HepG2 (cell line): ENCODE measurements at regions not wholly inside any gene's neighbourhood (a gene's known extent, or its start where the extent isn't known, plus 50 kb on each side); places are given as distances from the start of the nearest gene placed in this dataset.

ENCODE experiments used
- ATAC-seq: fragments of 200-7000 bp; cut with Tn5 transposase; 3 replicates; pipeline ENCODE4 v1.9.1; 2020; ENCODE audit warnings: mild to moderate bottlenecking, moderate library complexity
- BruUV-seq: library from RNA; stranded (reverse); fragments of 400-500 nt; replicated peaks from 2 replicates; lab custom pipeline; 2021; lab: Mats Ljungman, UMichigan
- CTCF ChIA-PET: fragments of 300-600 bp; formaldehyde crosslinking; extraction: SDS; loops from one replicate; lab custom pipeline; 2021; ENCODE audit warnings: low total read pairs, inconsistent platforms, low intra/inter-chr PET ratio; lab: Yijun Ruan, JAX
- POLR2A ChIA-PET: fragments of 350-600 bp; sonication (Branson Sonifier 250); formaldehyde crosslinking; loops from one replicate; lab custom pipeline; 2020; ENCODE audit warnings: antibody characterized with exemption, inconsistent platforms; lab: Yijun Ruan, JAX
- DNase-seq: peaks from one replicate; pipeline ENCODE4 v3.0.0-alpha.2; 2015; ENCODE audit warnings: low spot score
- FAIRE-seq: peaks from 3 replicates; lab custom pipeline; 2011; peaks lifted over from hg19 to GRCh38; lab: Jason Lieb, UNC
- H2AFZ ChIP-seq: one replicate; pipeline ENCODE4 v1.6.1; 2011; ENCODE audit warnings: low read length, inconsistent platforms
- H3K27ac ChIP-seq: fragments of 300-600 bp; 3 replicates; pipeline ENCODE4 v1.8.0; 2011; ENCODE audit warnings: mixed run types, mild to moderate bottlenecking, mixed read lengths, low read length, inconsistent platforms; ENCODE audit not compliant: insufficient read depth; ENCODE audit errors: extremely low read length
- H3K27me3 ChIP-seq, 2 experiments: fragments of 200-600 bp in 1 of 2; 2 replicates in 1 of 2; 3 replicates in 1 of 2; pipeline versions ENCODE4 v1.6.0 to v1.8.0; 2011; ENCODE audit warnings: low read length in 2 of 2, mild to moderate bottlenecking in 2 of 2, moderate library complexity in 2 of 2, inconsistent platforms in 1 of 2; ENCODE audit not compliant: insufficient read depth in 2 of 2, control insufficient read depth in 1 of 2
- H3K36me3 ChIP-seq, 2 experiments: fragments of 200-600 bp in 1 of 2; replicated peaks in 1 of 2; 2 replicates in 1 of 2; 3 replicates in 1 of 2; pipeline versions ENCODE4 v1.5.1 to v1.8.0; 2011; ENCODE audit warnings: low read length in 2 of 2, inconsistent platforms in 1 of 2; ENCODE audit not compliant: insufficient read depth in 2 of 2, control insufficient read depth in 1 of 2
- H3K4me1 ChIP-seq: 2 replicates; pipeline ENCODE4 v1.5.1; 2012; ENCODE audit warnings: low read length, inconsistent platforms; ENCODE audit not compliant: insufficient read depth
- H3K4me2 ChIP-seq: 2 replicates; pipeline ENCODE4 v1.6.0; 2011; ENCODE audit warnings: low read depth, low read length, inconsistent platforms
- H3K4me3 ChIP-seq, 3 experiments: fragments of 200-600 bp in 1 of 3; sonication (generic), shearing (Covaris generic) in 1 of 3; replicated peaks in 1 of 3; 2 replicates each; pipeline ENCODE4 v1.5.1; 2011 to 2016; ENCODE audit warnings: low read length in 3 of 3, inconsistent platforms in 2 of 3, low read depth in 2 of 3, mild to moderate bottlenecking in 2 of 3, control low read depth in 1 of 3, mixed read lengths in 1 of 3; ENCODE audit not compliant: insufficient read depth in 1 of 3
- H3K79me2 ChIP-seq: one replicate; pipeline ENCODE4 v1.6.1; 2011; ENCODE audit warnings: low read length, inconsistent platforms; ENCODE audit not compliant: insufficient read depth
- H3K9ac ChIP-seq: 2 replicates; pipeline ENCODE4 v1.6.0; 2011; ENCODE audit warnings: mild to moderate bottlenecking, low read depth, low read length, inconsistent platforms; ENCODE audit not compliant: insufficient read depth
- H3K9me3 ChIP-seq: 2 replicates; pipeline ENCODE4 v1.5.1; 2012; ENCODE audit warnings: mild to moderate bottlenecking, low read length
- H4K20me1 ChIP-seq: 2 replicates; pipeline ENCODE4 v1.6.0; 2011; ENCODE audit warnings: inconsistent platforms, mild to moderate bottlenecking, low read length, moderate library complexity; ENCODE audit not compliant: insufficient read depth
- DPF2 ChIP-seq: sonication (generic); formaldehyde crosslinking; IDR thresholded peaks from 2 replicates; pipeline ENCODE4 v1.4.0; 2020; ENCODE audit warnings: mild to moderate bottlenecking, low read depth, missing genetic modification reagents, borderline replicate concordance
- IKZF4 ChIP-seq: sonication (generic); formaldehyde crosslinking; IDR thresholded peaks from 2 replicates; pipeline ENCODE4 v1.5.1; 2020; ENCODE audit warnings: borderline replicate concordance, mild to moderate bottlenecking, low read depth, missing genetic modification reagents; ENCODE audit errors: not compliant biosample characterization
- MAZ ChIP-seq, 2 experiments: sonication (generic) in 1 of 2; formaldehyde crosslinking in 1 of 2; IDR thresholded peaks; 2 replicates each; pipeline versions ENCODE4 v1.5.0 to v1.6.1; 2012 to 2020; ENCODE audit warnings: low read depth in 2 of 2, mild to moderate bottlenecking in 2 of 2, borderline replicate concordance in 1 of 2, improper control_type of control experiment in 1 of 2, low read length in 1 of 2, missing genetic modification reagents in 1 of 2, moderate library complexity in 1 of 2
- SOX13 ChIP-seq, 3 experiments: fragments of 450-650 bp in 1 of 3; sonication (generic) in 1 of 3; formaldehyde crosslinking in 1 of 3; IDR thresholded peaks in 2 of 3; conservative IDR thresholded peaks in 1 of 3; 2 replicates each; pipeline versions ENCODE4 v1.5.0 to v1.6.1; 2016 to 2020; ENCODE audit warnings: antibody characterized with exemption in 1 of 3, mild to moderate bottlenecking in 1 of 3, missing compliant biosample characterization in 1 of 3, missing genetic modification reagents in 1 of 3, moderate library complexity in 1 of 3
- SP5 ChIP-seq: IDR thresholded peaks from 2 replicates; pipeline ENCODE4 v1.6.1; 2016; ENCODE audit warnings: low read depth, borderline replicate concordance
- ZNF609 ChIP-seq: sonication (generic); formaldehyde crosslinking; IDR thresholded peaks from 2 replicates; pipeline ENCODE4 v1.4.0; 2020; ENCODE audit warnings: mild to moderate bottlenecking, missing genetic modification reagents, borderline replicate concordance
- in situ Hi-C: cut with HindIII; loops from 2 replicates; pipeline ENCODE4 v1.10.0; 2017; ENCODE audit warnings: low pct_unique_long_range_greater_than_20kb; ENCODE audit not compliant: extremely low pct_ligation_motif_present
- intact Hi-C: fragments of 100-400 bp; cut with micrococcal nuclease; formaldehyde crosslinking; loops from one replicate; pipeline ENCODE4 v1.10.0; 2022; ENCODE audit not compliant: unreplicated experiment
- TF ChIP-seq, protein P1 (sequence below): sonication (generic); formaldehyde crosslinking; IDR thresholded peaks from 2 replicates; pipeline ENCODE4 v1.4.0; 2020; ENCODE audit warnings: missing genetic modification reagents

DNA sequence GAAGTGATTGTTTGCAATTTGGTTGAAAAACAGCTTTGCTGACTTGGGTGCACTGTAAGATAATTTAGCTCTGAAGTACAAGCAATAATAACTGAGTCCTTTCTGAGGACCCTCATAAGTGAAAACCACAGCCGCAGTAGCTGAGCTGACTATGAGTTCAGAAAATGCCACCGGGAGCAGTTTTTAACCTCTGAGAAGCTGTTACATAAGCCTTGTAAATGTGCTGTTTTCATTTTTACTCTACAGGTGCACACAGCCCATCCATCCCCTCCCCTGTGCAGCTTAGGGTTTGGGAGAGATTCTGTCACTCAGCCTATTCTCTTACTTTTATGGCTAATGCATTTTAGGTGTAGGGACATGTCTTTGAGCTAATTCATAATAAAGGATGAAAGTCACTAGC, 255.5 kb upstream of the C11orf87 start (continued):
- TF ChIP-seq, protein P1, sequence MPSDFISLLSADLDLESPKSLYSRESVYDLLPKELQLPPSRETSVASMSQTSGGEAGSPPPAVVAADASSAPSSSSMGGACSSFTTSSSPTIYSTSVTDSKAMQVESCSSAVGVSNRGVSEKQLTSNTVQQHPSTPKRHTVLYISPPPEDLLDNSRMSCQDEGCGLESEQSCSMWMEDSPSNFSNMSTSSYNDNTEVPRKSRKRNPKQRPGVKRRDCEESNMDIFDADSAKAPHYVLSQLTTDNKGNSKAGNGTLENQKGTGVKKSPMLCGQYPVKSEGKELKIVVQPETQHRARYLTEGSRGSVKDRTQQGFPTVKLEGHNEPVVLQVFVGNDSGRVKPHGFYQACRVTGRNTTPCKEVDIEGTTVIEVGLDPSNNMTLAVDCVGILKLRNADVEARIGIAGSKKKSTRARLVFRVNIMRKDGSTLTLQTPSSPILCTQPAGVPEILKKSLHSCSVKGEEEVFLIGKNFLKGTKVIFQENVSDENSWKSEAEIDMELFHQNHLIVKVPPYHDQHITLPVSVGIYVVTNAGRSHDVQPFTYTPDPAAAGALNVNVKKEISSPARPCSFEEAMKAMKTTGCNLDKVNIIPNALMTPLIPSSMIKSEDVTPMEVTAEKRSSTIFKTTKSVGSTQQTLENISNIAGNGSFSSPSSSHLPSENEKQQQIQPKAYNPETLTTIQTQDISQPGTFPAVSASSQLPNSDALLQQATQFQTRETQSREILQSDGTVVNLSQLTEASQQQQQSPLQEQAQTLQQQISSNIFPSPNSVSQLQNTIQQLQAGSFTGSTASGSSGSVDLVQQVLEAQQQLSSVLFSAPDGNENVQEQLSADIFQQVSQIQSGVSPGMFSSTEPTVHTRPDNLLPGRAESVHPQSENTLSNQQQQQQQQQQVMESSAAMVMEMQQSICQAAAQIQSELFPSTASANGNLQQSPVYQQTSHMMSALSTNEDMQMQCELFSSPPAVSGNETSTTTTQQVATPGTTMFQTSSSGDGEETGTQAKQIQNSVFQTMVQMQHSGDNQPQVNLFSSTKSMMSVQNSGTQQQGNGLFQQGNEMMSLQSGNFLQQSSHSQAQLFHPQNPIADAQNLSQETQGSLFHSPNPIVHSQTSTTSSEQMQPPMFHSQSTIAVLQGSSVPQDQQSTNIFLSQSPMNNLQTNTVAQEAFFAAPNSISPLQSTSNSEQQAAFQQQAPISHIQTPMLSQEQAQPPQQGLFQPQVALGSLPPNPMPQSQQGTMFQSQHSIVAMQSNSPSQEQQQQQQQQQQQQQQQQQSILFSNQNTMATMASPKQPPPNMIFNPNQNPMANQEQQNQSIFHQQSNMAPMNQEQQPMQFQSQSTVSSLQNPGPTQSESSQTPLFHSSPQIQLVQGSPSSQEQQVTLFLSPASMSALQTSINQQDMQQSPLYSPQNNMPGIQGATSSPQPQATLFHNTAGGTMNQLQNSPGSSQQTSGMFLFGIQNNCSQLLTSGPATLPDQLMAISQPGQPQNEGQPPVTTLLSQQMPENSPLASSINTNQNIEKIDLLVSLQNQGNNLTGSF = no peak
- TF ChIP-seq IKZF4 = no peak

GRCh38 chr11:109173504-109173903, 248.5 kb upstream of the C11orf87 start:
- Histone ChIP-seq H3K4me3 (no peak overlapping the region), H3K4me2 (no peak overlapping the region), H3K27me3 (no peaks in the 10 kb centered on the region), H3K27ac (no peak overlapping the region), H2AFZ (no peak overlapping the region), H3K4me1 (no peaks in the 10 kb centered on the region), H4K20me1 (no peaks in the 10 kb centered on the region), H3K9me3 (no peaks in the 10 kb centered on the region), H3K79me2 (no peaks in the 10 kb centered on the region), H3K9ac (no peak overlapping the region), H3K36me3 (no peaks in the 10 kb centered on the region)
- DNase-seq (no peak), FAIRE-seq (no peak), ATAC-seq (no peak)
- intact Hi-C loops = no loop called here
- POLR2A ChIA-PET = no interaction called here
- no TSS peak for BruUV-seq
- in situ Hi-C loops = no loop called here
- CTCF ChIA-PET = no interaction called here
- TF ChIP-seq DPF2 (CRISPR knock-in tag) (no peak), SP5 (CRISPR knock-in tag) (no peak), ZNF609 (no peak), SOX13 (IDR thresholded peaks at IDR 0.05) (no peak), SOX13 (CRISPR knock-in tag; conservative IDR thresholded peaks at IDR 0.05 in 1 of 2, IDR thresholded peaks at IDR 0.05 in 1 of 2) (no peak), MAZ (IDR thresholded peaks at IDR 0.05; ENCODE audit: borderline replicate concordance, low read depth, low read length) (no peak), MAZ (CRISPR knock-in tag; IDR thresholded peaks at IDR 0.05; ENCODE audit: low read depth) (no peak)
